ENCODE measurements at regions not wholly inside any gene's neighbourhood (a gene's known extent, or its start where the extent isn't known, plus 50 kb on each side); places are given as distances from the start of the nearest gene placed in this dataset.

- TF ChIP-seq CREB1 (IDR thresholded peaks at IDR 0.05; ENCODE audit: low read depth) (peak; percentile 67; the same call in 1 of the 2 replicates), KLF5 (IDR thresholded peaks at IDR 0.05; ENCODE audit: partially characterized antibody) (peak; percentile 63), POU2F2 (IDR thresholded peaks at IDR 0.05; ENCODE audit: borderline replicate concordance, low read depth, low read length) (0 out of 3 replicates have a peak, but pooled peaks have one; percentile 13), KAT2A (conservative IDR thresholded peaks at IDR 0.05; ENCODE audit: control insufficient read depth, low read depth, low read length) (no peak), PKNOX1 (IDR thresholded peaks at IDR 0.05) (no peak), BMI1 (IDR thresholded peaks at IDR 0.05; ENCODE audit: borderline replicate concordance) (peak; percentile 67; the same call in 1 of the 2 replicates), MYC (IDR thresholded peaks at IDR 0.05; ENCODE audit: insufficient read depth, insufficient read length, insufficient replicate concordance, low read length, severe bottlenecking) (no peak), BCL11A (IDR thresholded peaks at IDR 0.05; ENCODE audit: low read depth, low read length) (peak; percentile 86), SREBF1 (IDR thresholded peaks at IDR 0.05; ENCODE audit: low read length) (no peak), BHLHE40 (IDR thresholded peaks at IDR 0.05; ENCODE audit: borderline replicate concordance in 1 of 2, low read depth in 2 of 2, low read length in 1 of 2) (peak; percentile 73 to 74), NBN (IDR thresholded peaks at IDR 0.05) (peak; percentile 81; the same call in 1 of the 2 replicates), RCOR1 (conservative IDR thresholded peaks at IDR 0.05; ENCODE audit: low read depth, low read length) (no peak), ATF2 (IDR thresholded peaks at IDR 0.05; ENCODE audit: low read length) (peak; percentile 79), ZNF217 (IDR thresholded peaks at IDR 0.05) (peak; percentile 69; the same call in 1 of the 2 replicates), SP1 (IDR thresholded peaks at IDR 0.05; ENCODE audit: low read depth, low read length) (peak; percentile 38), FOS (IDR thresholded peaks at IDR 0.05; ENCODE audit: borderline replicate concordance, extremely low read depth, insufficient read length) (no peak), ETV6 (conservative IDR thresholded peaks at IDR 0.05 in 1 of 2, IDR thresholded peaks at IDR 0.05 in 1 of 2; ENCODE audit: borderline replicate concordance in 1 of 2, low read depth in 1 of 2) (peak in 1 of 2 experiments; percentile 42; a peak in 1 of 4 replicates), ZZZ3 (IDR thresholded peaks at IDR 0.05; ENCODE audit: control insufficient read depth, insufficient read length, low read depth) (no peak), PML (IDR thresholded peaks at IDR 0.05; ENCODE audit: low read length) (no peak), JUNB (IDR thresholded peaks at IDR 0.05) (peak; percentile 90), SMAD5 (IDR thresholded peaks at IDR 0.05; ENCODE audit: low read depth) (no peak), IKZF2 (IDR thresholded peaks at IDR 0.05) (peak; percentile 100), TBL1XR1 (IDR thresholded peaks at IDR 0.05; ENCODE audit: low read depth, low read length) (peak; percentile 84; the same call in 1 of the 2 replicates), GABPA (IDR thresholded peaks at IDR 0.05; ENCODE audit: low read depth) (peak; percentile 59)
- TF ChIP-seq, protein P1, sequence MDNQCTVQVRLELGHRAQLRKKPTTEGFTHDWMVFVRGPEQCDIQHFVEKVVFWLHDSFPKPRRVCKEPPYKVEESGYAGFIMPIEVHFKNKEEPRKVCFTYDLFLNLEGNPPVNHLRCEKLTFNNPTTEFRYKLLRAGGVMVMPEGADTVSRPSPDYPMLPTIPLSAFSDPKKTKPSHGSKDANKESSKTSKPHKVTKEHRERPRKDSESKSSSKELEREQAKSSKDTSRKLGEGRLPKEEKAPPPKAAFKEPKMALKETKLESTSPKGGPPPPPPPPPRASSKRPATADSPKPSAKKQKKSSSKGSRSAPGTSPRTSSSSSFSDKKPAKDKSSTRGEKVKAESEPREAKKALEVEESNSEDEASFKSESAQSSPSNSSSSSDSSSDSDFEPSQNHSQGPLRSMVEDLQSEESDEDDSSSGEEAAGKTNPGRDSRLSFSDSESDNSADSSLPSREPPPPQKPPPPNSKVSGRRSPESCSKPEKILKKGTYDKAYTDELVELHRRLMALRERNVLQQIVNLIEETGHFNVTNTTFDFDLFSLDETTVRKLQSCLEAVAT (IDR thresholded peaks at IDR 0.05): no peak
Observed at GRCh38 chr10:124221356-124222317, 128.2 kb upstream of the CHST15 start (continued).

Data from GM12878 (cell line).